Osteoblast (primary cell): ENCODE measurements at regions not wholly inside any gene's neighbourhood (a gene's known extent, or its start where the extent isn't known, plus 50 kb on each side); places are given as distances from the start of the nearest gene placed in this dataset.

Source experiments
- DNase-seq: peaks from one replicate; pipeline ENCODE4 v3.0.0; 2011; ENCODE audit warnings: low spot score, mixed read lengths; ENCODE audit not compliant: insufficient read length; ENCODE audit errors: missing footprints
- H2AFZ ChIP-seq: 2 replicates; pipeline ENCODE4 v1.6.0; 2011; ENCODE audit warnings: mild to moderate bottlenecking, low read length
- H3K27ac ChIP-seq: 2 replicates; pipeline ENCODE4 v1.5.1; 2011; ENCODE audit warnings: mild to moderate bottlenecking, low read depth, low read length, moderate library complexity
- H3K27me3 ChIP-seq: 2 replicates; pipeline ENCODE4 v1.6.0; 2012; ENCODE audit warnings: mild to moderate bottlenecking, control low read depth, inconsistent platforms, low read length, moderate library complexity; ENCODE audit not compliant: insufficient read depth
- H3K36me3 ChIP-seq: 2 replicates; pipeline ENCODE4 v1.5.1; 2011; ENCODE audit warnings: mild to moderate bottlenecking, low read length, control low read depth, moderate library complexity; ENCODE audit not compliant: insufficient read depth
- H3K4me1 ChIP-seq: 2 replicates; pipeline ENCODE4 v1.5.1; 2011; ENCODE audit warnings: mild to moderate bottlenecking, low read length, control low read depth, moderate library complexity; ENCODE audit not compliant: insufficient read depth
- H3K4me2 ChIP-seq: 2 replicates; pipeline ENCODE4 v1.6.0; 2011; ENCODE audit warnings: mild to moderate bottlenecking, low read length; ENCODE audit not compliant: insufficient read depth
- H3K4me3 ChIP-seq: fragments of 200-600 bp; sonication (generic); 3 replicates; pipeline ENCODE4 v1.5.1; 2012; ENCODE audit warnings: mild to moderate bottlenecking, low read length, inconsistent platforms; ENCODE audit not compliant: insufficient read depth
- H3K79me2 ChIP-seq: 2 replicates; pipeline ENCODE4 v1.6.0; 2012; ENCODE audit warnings: mild to moderate bottlenecking, low read length, control low read depth, inconsistent platforms; ENCODE audit not compliant: insufficient read depth
- H3K9me3 ChIP-seq: 2 replicates; pipeline ENCODE4 v1.5.1; 2011; ENCODE audit warnings: low read depth, low read length, control low read depth
- H4K20me1 ChIP-seq: 2 replicates; pipeline ENCODE4 v1.6.0; 2012; ENCODE audit warnings: mild to moderate bottlenecking, low read length, control low read depth; ENCODE audit not compliant: insufficient read depth
- TF ChIP-seq, protein P1 (sequence below): IDR thresholded peaks from 2 replicates; pipeline ENCODE4 v1.5.1; 2011; ENCODE audit warnings: mild to moderate bottlenecking, low read depth, low read length, moderate library complexity; ENCODE audit errors: extremely low read depth

GRCh38 chr15:70557521-70558258 lies 205.7 kb downstream of the UACA start:
- DNase-seq, result no peak
- TF ChIP-seq, protein P1, sequence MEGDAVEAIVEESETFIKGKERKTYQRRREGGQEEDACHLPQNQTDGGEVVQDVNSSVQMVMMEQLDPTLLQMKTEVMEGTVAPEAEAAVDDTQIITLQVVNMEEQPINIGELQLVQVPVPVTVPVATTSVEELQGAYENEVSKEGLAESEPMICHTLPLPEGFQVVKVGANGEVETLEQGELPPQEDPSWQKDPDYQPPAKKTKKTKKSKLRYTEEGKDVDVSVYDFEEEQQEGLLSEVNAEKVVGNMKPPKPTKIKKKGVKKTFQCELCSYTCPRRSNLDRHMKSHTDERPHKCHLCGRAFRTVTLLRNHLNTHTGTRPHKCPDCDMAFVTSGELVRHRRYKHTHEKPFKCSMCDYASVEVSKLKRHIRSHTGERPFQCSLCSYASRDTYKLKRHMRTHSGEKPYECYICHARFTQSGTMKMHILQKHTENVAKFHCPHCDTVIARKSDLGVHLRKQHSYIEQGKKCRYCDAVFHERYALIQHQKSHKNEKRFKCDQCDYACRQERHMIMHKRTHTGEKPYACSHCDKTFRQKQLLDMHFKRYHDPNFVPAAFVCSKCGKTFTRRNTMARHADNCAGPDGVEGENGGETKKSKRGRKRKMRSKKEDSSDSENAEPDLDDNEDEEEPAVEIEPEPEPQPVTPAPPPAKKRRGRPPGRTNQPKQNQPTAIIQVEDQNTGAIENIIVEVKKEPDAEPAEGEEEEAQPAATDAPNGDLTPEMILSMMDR, result no peak
- Histone ChIP-seq H2AFZ (no peak overlapping the region), H3K4me1 (peaks cover 9% of the 10 kb centered on the region), H3K4me2 (no peak overlapping the region), H3K79me2 (no peaks in the 10 kb centered on the region), H3K9me3 (no peaks in the 10 kb centered on the region), H3K27ac (no peak overlapping the region), H3K36me3 (no peaks in the 10 kb centered on the region), H3K27me3 (peaks cover 58% of the 10 kb centered on the region), H3K4me3 (no peak overlapping the region), H4K20me1 (no peaks in the 10 kb centered on the region)

- Histone ChIP-seq H3K4me3 (no peak overlapping the region), H3K9me3 (no peaks in the 10 kb centered on the region), H2AFZ (no peak overlapping the region), H3K4me1 (peaks cover 9% of the 10 kb centered on the region), H3K4me2 (no peak overlapping the region), H3K79me2 (no peaks in the 10 kb centered on the region), H3K27ac (no peak overlapping the region), H3K36me3 (no peaks in the 10 kb centered on the region), H4K20me1 (no peaks in the 10 kb centered on the region), H3K27me3 (peaks cover 55% of the 10 kb centered on the region)
- no peak for DNase-seq
- TF ChIP-seq, protein P1, result no peak
Observed at GRCh38 chr15:70556779-70557178, 206.6 kb downstream of the UACA start.

- Histone ChIP-seq H3K36me3 (no peaks in the 10 kb centered on the region), H3K27ac (no peak overlapping the region), H3K4me1 (peaks cover 9% of the 10 kb centered on the region), H3K27me3 (peaks cover 49% of the 10 kb centered on the region), H3K4me2 (no peak overlapping the region), H3K4me3 (no peak overlapping the region), H2AFZ (no peak overlapping the region), H3K79me2 (no peaks in the 10 kb centered on the region), H3K9me3 (no peaks in the 10 kb centered on the region), H4K20me1 (no peaks in the 10 kb centered on the region)
- TF ChIP-seq, protein P1, result no peak
- no peak for DNase-seq
Observed at GRCh38 chr15:70556151-70556741, 207.1 kb downstream of the UACA start.

DNA sequence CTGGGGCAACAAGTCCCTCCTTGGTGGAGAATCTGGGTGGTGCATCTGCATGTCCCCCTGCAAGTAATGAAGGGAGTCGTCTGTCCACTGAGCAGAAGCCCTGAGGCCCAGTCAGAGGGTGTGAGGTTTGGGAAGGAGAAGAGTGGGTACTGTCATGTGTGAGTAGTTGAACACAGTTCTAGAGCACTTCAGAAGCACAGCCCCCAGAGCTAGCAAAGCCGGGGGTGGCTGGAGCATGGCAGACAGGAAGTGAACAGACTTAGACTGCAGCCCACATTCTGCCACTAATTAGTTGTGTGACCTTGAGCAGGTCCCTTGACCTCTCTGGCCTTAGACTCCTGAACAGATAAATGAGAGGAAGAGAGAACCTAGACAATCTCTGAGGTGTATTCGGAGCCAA lies 207.6 kb downstream of the UACA start:
- no peak for DNase-seq
- no peak overlapping the region for H2AFZ ChIP-seq
- peaks cover 9% of the 10 kb centered on the region for H3K4me1 ChIP-seq
- no peak overlapping the region for H3K4me2 ChIP-seq
- no peak overlapping the region for H3K27ac ChIP-seq
- H4K20me1 ChIP-seq, result no peaks in the 10 kb centered on the region
- H3K4me3 ChIP-seq, result no peak overlapping the region
- H3K79me2 ChIP-seq, result no peaks in the 10 kb centered on the region
- no peaks in the 10 kb centered on the region for H3K36me3 ChIP-seq
- H3K27me3 ChIP-seq, result peaks cover 46% of the 10 kb centered on the region
- TF ChIP-seq, protein P1, result no peak
- no peaks in the 10 kb centered on the region for H3K9me3 ChIP-seq
